ENCODE measurements at regions not wholly inside any gene's neighbourhood (a gene's known extent, or its start where the extent isn't known, plus 50 kb on each side); places are given as distances from the start of the nearest gene placed in this dataset.

GRCh38 chr12:83859021-83859420, 1053.6 kb downstream of the SLC6A15 start:
- no peak for FAIRE-seq
- TF ChIP-seq, protein P1, sequence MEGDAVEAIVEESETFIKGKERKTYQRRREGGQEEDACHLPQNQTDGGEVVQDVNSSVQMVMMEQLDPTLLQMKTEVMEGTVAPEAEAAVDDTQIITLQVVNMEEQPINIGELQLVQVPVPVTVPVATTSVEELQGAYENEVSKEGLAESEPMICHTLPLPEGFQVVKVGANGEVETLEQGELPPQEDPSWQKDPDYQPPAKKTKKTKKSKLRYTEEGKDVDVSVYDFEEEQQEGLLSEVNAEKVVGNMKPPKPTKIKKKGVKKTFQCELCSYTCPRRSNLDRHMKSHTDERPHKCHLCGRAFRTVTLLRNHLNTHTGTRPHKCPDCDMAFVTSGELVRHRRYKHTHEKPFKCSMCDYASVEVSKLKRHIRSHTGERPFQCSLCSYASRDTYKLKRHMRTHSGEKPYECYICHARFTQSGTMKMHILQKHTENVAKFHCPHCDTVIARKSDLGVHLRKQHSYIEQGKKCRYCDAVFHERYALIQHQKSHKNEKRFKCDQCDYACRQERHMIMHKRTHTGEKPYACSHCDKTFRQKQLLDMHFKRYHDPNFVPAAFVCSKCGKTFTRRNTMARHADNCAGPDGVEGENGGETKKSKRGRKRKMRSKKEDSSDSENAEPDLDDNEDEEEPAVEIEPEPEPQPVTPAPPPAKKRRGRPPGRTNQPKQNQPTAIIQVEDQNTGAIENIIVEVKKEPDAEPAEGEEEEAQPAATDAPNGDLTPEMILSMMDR (IDR thresholded peaks at IDR 0.05): no peak
- no peaks in the 10 kb centered on the region for H3K27me3 ChIP-seq
- no peak overlapping the region for H3K4me3 ChIP-seq
- no peak for ATAC-seq
- intact Hi-C loops (cut with DNase I): no loop called here
- H3K27ac ChIP-seq: no peak overlapping the region
- DNase-seq: no peak
- H3K36me3 ChIP-seq: no peaks in the 10 kb centered on the region
- no peaks in the 10 kb centered on the region for H3K4me1 ChIP-seq
- H3K9me3 ChIP-seq: no peaks in the 10 kb centered on the region

DNA sequence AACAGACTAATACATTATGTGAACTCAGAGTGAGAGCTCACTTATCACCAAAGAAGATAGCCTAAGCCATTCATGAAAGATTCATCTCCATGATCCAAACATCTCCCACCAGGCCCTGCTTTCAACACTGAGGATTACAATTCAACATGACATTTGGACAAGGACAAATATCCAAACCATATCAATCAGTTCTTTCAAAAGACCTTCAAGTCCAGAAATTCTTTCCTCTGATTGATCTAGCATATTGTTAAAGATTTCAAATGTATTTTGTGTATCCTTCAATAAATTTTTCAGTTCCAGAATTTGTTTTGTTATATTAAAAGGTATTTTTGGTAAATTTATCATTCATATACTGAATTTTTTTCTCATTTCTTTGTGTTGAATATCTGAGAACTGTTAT, 1055.8 kb downstream of the SLC6A15 start:
- no peak for ATAC-seq
- no peaks in the 10 kb centered on the region for H3K9me3 ChIP-seq
- H3K4me3 ChIP-seq: no peak overlapping the region
- H3K27ac ChIP-seq: no peak overlapping the region
- DNase-seq: no peak
- no peaks in the 10 kb centered on the region for H3K27me3 ChIP-seq
- intact Hi-C loops (cut with DNase I): no loop called here
- FAIRE-seq: no peak
- no peaks in the 10 kb centered on the region for H3K36me3 ChIP-seq
- no peaks in the 10 kb centered on the region for H3K4me1 ChIP-seq
- TF ChIP-seq, protein P1 (IDR thresholded peaks at IDR 0.05): no peak

GRCh38 chr12:83850531-83850930, 1062.1 kb downstream of the SLC6A15 start:
- Histone ChIP-seq H3K4me3 (no peak overlapping the region), H3K27ac (no peak overlapping the region), H3K4me1 (no peaks in the 10 kb centered on the region), H3K27me3 (no peaks in the 10 kb centered on the region), H3K9me3 (no peaks in the 10 kb centered on the region), H3K36me3 (no peaks in the 10 kb centered on the region)
- 32 to 48% methylated on average over 2 of the region's 2 CpGs for WGBS, 2 donors
- TF ChIP-seq, protein P1 (IDR thresholded peaks at IDR 0.05): no peak
- intact Hi-C loops (cut with DNase I): no loop called here
- no peak for ATAC-seq
- no peak for FAIRE-seq
- DNase-seq: no peak

DNA sequence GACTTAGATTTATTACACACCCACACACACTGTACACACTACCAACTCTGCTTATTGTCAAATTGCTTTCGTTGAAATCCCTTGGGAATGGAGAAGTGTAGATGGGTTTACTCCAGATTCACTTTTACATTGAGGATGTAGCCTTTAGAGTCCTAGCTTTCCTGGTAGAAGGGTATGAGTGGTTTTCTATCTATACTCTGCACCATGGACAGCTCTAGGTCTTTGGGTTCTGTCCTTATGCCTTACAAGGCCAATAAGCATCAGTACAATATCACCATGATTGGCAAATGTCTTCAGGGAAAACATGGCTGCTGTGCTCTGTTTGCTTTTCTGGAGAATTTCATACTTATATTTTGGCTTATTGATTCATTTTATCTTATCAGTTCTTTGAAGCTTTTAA, 1063.9 kb downstream of the SLC6A15 start:
- H3K36me3 ChIP-seq: no peaks in the 10 kb centered on the region
- intact Hi-C loops (cut with DNase I): no loop called here
- WGBS, 2 donors: 54 to 65% methylated on average over 1 of the region's 1 CpG
- no peaks in the 10 kb centered on the region for H3K4me1 ChIP-seq
- H3K9me3 ChIP-seq: no peaks in the 10 kb centered on the region
- FAIRE-seq: no peak
- TF ChIP-seq, protein P1 (IDR thresholded peaks at IDR 0.05): no peak
- no peak overlapping the region for H3K4me3 ChIP-seq
- H3K27me3 ChIP-seq: no peaks in the 10 kb centered on the region
- DNase-seq: no peak
- ATAC-seq: no peak
- no peak overlapping the region for H3K27ac ChIP-seq

GRCh38 chr12:83843541-83843940, 1069.1 kb downstream of the SLC6A15 start:
- 55 to 56% methylated on average over 2 of the region's 2 CpGs for WGBS, 2 donors
- Histone ChIP-seq H3K4me1 (no peaks in the 10 kb centered on the region), H3K36me3 (no peaks in the 10 kb centered on the region), H3K4me3 (no peak overlapping the region), H3K27ac (no peak overlapping the region), H3K9me3 (no peaks in the 10 kb centered on the region), H3K27me3 (no peaks in the 10 kb centered on the region)
- FAIRE-seq: no peak
- no peak for ATAC-seq
- no peak for DNase-seq
- TF ChIP-seq, protein P1 (IDR thresholded peaks at IDR 0.05): no peak
- intact Hi-C loops (cut with DNase I): no loop called here

Data from pancreas (tissue), 10 donors.